HepG2 (cell line): ENCODE measurements at regions not wholly inside any gene's neighbourhood (a gene's known extent, or its start where the extent isn't known, plus 50 kb on each side); places are given as distances from the start of the nearest gene placed in this dataset.

Experiments used
- ATF7 ChIP-seq, 2 experiments: fragments of 450-650 bp in 1 of 2; sonication (generic) in 1 of 2; formaldehyde crosslinking in 1 of 2; IDR thresholded peaks; 2 replicates each; pipeline versions ENCODE4 v1.4.0 to v1.6.1; 2016 to 2020; ENCODE audit warnings: antibody characterized with exemption in 1 of 2, mild to moderate bottlenecking in 1 of 2, missing genetic modification reagents in 1 of 2
- BHLHE40 ChIP-seq: IDR thresholded peaks from 2 replicates; pipeline ENCODE4 v1.6.1; 2011; ENCODE audit warnings: low read length, improper control_type of control experiment
- ELF4 ChIP-seq: sonication (generic); formaldehyde crosslinking; IDR thresholded peaks from 2 replicates; pipeline ENCODE4 v1.5.0; 2020; ENCODE audit warnings: missing genetic modification reagents, mild to moderate bottlenecking, moderate library complexity, borderline replicate concordance
- MAFG ChIP-seq: sonication (generic); formaldehyde crosslinking; IDR thresholded peaks from 2 replicates; pipeline ENCODE4 v1.5.1; 2020; ENCODE audit warnings: mild to moderate bottlenecking, missing genetic modification reagents
- SNAPC2 ChIP-seq: sonication (generic); formaldehyde crosslinking; IDR thresholded peaks from 2 replicates; pipeline ENCODE4 v1.8.1; 2022; ENCODE audit warnings: mild to moderate bottlenecking, missing genetic modification reagents
- ZNF124 ChIP-seq: sonication (generic); formaldehyde crosslinking; IDR thresholded peaks from 2 replicates; pipeline ENCODE4 v1.4.0; 2020; ENCODE audit warnings: missing genetic modification reagents
- TF ChIP-seq, protein P1 (sequence below): sonication (generic); formaldehyde crosslinking; IDR thresholded peaks from 2 replicates; pipeline ENCODE4 v1.4.0; 2020; ENCODE audit warnings: low read depth, missing genetic modification reagents
- TF ChIP-seq, protein P2 (sequence below): sonication (generic); formaldehyde crosslinking; IDR thresholded peaks from 2 replicates; pipeline ENCODE4 v1.5.0; 2020; ENCODE audit warnings: mild to moderate bottlenecking, missing genetic modification reagents, moderate library complexity
- TF ChIP-seq, protein P3 (sequence below): sonication (generic); formaldehyde crosslinking; IDR thresholded peaks from 2 replicates; pipeline ENCODE4 v1.9.0; 2022; ENCODE audit warnings: low read depth, missing genetic modification reagents

DNA sequence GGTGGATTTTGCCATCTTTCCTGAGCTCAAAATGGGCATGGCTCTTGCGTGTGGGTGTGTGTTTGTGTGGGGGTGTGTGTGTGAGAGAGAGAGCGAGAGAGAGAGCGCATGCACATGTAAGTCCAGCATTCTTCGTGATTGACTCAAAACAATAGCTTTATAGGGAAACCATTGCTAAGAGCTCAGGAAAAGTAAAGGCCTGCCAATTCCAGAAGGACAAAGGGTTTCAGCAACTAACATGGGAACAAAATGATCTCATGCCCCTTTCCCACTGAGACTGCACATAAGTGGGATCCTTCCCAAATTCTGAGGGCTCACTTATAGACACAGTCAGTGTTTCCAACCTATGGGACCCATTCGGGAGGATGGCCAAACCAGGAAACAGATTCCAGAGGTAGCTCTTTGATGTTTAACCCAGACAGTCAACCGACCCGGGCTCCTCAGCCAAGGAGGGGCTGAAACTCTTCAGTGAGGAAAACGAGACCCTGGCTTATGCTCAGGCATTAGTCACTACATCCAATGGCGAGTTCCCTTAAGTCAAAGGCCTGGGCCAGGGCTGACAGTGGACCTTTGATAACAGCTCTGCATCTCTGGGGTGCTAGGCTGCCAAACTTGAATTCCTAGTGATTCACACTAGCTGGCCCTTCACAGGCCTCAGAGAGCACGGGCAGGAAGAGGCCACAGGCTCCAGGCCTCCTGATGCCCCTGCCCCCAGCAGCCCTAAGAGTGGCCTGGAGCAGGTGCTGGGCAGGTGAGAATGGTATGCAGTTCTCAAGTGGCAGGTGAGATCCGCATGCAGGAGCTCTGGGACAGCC lies 305.0 kb upstream of the C2CD4B start:
- TF ChIP-seq, protein P1, sequence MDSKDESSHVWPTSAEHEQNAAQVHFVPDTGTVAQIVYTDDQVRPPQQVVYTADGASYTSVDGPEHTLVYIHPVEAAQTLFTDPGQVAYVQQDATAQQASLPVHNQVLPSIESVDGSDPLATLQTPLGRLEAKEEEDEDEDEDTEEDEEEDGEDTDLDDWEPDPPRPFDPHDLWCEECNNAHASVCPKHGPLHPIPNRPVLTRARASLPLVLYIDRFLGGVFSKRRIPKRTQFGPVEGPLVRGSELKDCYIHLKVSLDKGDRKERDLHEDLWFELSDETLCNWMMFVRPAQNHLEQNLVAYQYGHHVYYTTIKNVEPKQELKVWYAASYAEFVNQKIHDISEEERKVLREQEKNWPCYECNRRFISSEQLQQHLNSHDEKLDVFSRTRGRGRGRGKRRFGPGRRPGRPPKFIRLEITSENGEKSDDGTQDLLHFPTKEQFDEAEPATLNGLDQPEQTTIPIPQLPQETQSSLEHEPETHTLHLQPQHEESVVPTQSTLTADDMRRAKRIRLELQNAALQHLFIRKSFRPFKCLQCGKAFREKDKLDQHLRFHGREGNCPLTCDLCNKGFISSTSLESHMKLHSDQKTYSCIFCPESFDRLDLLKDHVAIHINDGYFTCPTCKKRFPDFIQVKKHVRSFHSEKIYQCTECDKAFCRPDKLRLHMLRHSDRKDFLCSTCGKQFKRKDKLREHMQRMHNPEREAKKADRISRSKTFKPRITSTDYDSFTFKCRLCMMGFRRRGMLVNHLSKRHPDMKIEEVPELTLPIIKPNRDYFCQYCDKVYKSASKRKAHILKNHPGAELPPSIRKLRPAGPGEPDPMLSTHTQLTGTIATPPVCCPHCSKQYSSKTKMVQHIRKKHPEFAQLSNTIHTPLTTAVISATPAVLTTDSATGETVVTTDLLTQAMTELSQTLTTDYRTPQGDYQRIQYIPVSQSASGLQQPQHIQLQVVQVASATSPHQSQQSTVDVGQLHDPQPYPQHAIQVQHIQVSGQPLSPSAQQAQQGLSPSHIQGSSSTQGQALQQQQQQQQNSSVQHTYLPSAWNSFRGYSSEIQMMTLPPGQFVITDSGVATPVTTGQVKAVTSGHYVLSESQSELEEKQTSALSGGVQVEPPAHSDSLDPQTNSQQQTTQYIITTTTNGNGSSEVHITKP, result no peak
- no peak for TF ChIP-seq BHLHE40
- no peak for TF ChIP-seq MAFG (CRISPR knock-in tag)
- no peak for TF ChIP-seq SNAPC2
- TF ChIP-seq, protein P2, sequence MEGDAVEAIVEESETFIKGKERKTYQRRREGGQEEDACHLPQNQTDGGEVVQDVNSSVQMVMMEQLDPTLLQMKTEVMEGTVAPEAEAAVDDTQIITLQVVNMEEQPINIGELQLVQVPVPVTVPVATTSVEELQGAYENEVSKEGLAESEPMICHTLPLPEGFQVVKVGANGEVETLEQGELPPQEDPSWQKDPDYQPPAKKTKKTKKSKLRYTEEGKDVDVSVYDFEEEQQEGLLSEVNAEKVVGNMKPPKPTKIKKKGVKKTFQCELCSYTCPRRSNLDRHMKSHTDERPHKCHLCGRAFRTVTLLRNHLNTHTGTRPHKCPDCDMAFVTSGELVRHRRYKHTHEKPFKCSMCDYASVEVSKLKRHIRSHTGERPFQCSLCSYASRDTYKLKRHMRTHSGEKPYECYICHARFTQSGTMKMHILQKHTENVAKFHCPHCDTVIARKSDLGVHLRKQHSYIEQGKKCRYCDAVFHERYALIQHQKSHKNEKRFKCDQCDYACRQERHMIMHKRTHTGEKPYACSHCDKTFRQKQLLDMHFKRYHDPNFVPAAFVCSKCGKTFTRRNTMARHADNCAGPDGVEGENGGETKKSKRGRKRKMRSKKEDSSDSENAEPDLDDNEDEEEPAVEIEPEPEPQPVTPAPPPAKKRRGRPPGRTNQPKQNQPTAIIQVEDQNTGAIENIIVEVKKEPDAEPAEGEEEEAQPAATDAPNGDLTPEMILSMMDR (CRISPR knock-in tag), result no peak
- TF ChIP-seq, protein P3, sequence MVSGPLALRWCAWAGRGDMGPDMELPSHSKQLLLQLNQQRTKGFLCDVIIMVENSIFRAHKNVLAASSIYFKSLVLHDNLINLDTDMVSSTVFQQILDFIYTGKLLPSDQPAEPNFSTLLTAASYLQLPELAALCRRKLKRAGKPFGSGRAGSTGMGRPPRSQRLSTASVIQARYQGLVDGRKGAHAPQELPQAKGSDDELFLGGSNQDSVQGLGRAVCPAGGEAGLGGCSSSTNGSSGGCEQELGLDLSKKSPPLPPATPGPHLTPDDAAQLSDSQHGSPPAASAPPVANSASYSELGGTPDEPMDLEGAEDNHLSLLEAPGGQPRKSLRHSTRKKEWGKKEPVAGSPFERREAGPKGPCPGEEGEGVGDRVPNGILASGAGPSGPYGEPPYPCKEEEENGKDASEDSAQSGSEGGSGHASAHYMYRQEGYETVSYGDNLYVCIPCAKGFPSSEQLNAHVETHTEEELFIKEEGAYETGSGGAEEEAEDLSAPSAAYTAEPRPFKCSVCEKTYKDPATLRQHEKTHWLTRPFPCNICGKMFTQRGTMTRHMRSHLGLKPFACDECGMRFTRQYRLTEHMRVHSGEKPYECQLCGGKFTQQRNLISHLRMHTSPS (CRISPR knock-in tag), result no peak
- no peak for TF ChIP-seq ELF4 (CRISPR knock-in tag)
- no peak for TF ChIP-seq ZNF124
- no peak for TF ChIP-seq ATF7 (IDR thresholded peaks at IDR 0.05)
- TF ChIP-seq ATF7 (CRISPR knock-in tag; IDR thresholded peaks at IDR 0.05), result no peak
